PC-9 (cell line): ENCODE measurements at regions not wholly inside any gene's neighbourhood (a gene's known extent, or its start where the extent isn't known, plus 50 kb on each side); places are given as distances from the start of the nearest gene placed in this dataset.

Experiments used
- BruUV-seq: library from RNA; stranded (reverse); fragments of 400-500 nt; replicated peaks from 2 replicates; lab custom pipeline; 2021; lab: Mats Ljungman, UMichigan
- CTCF ChIA-PET: fragments of 300-600 bp; sonication (Branson Sonifier 250); formaldehyde crosslinking; loops from one replicate; lab custom pipeline; 2022; ENCODE audit warnings: antibody characterized with exemption; lab: Charles Lee
- POLR2A ChIA-PET: fragments of 300-600 bp; sonication (Branson Sonifier 250); formaldehyde crosslinking; loops from one replicate; lab custom pipeline; 2022; ENCODE audit warnings: antibody characterized with exemption; ENCODE audit not compliant: unreplicated experiment; lab: Charles Lee
- DNase-seq, 2 experiments: peaks; one replicate each; pipeline versions ENCODE4 v3.0.0 to v3.0.0-alpha.2; 2015 to 2022; ENCODE audit warnings: mixed read lengths in 1 of 2
- H2AFZ ChIP-seq: fragments of 200-600 bp; sonication (generic); 2 replicates; pipeline ENCODE4 v1.8.1; 2017; ENCODE audit warnings: antibody characterized with exemption
- H3F3A ChIP-seq: fragments of 200-600 bp; sonication (generic); 2 replicates; pipeline ENCODE4 v1.8.1; 2017; ENCODE audit warnings: antibody characterized with exemption, mild to moderate bottlenecking, low read depth; ENCODE audit not compliant: insufficient read depth
- H3K27ac ChIP-seq: fragments of 200-600 bp; sonication (generic); 2 replicates; pipeline ENCODE4 v1.6.1; 2016; ENCODE audit warnings: mixed run types
- H3K27me3 ChIP-seq: fragments of 200-600 bp; sonication (generic); 2 replicates; pipeline ENCODE4 v1.6.1; 2016; ENCODE audit warnings: low read depth, mixed run types; ENCODE audit not compliant: insufficient read depth
- H3K36me3 ChIP-seq: fragments of 200-600 bp; sonication (generic); 2 replicates; pipeline ENCODE4 v1.6.1; 2016; ENCODE audit warnings: low read depth, mixed run types
- H3K4me1 ChIP-seq: fragments of 200-600 bp; sonication (generic); replicated peaks from 2 replicates; pipeline ENCODE4 v1.6.1; 2016; ENCODE audit warnings: mixed run types; ENCODE audit not compliant: insufficient read depth
- H3K4me2 ChIP-seq: fragments of 200-600 bp; sonication (generic); 2 replicates; pipeline ENCODE4 v1.6.1; 2017; ENCODE audit warnings: mixed run types
- H3K4me3 ChIP-seq: fragments of 200-600 bp; sonication (generic); 2 replicates; pipeline ENCODE4 v1.6.1; 2016; ENCODE audit warnings: mixed run types
- H3K79me2 ChIP-seq: fragments of 200-600 bp; sonication (generic); 2 replicates; pipeline ENCODE4 v1.6.1; 2017; ENCODE audit warnings: low read depth, mixed run types
- H3K9me2 ChIP-seq: fragments of 200-600 bp; sonication (generic); 2 replicates; pipeline ENCODE4 v1.8.1; 2017; ENCODE audit warnings: mild to moderate bottlenecking; ENCODE audit not compliant: insufficient read depth
- H3K9me3 ChIP-seq: fragments of 200-600 bp; sonication (generic); 2 replicates; pipeline ENCODE4 v1.8.1; 2016; ENCODE audit warnings: low read depth; ENCODE audit not compliant: insufficient read depth
- H4K20me1 ChIP-seq: fragments of 200-600 bp; sonication (generic); 2 replicates; pipeline ENCODE4 v1.8.1; 2017; ENCODE audit not compliant: insufficient read depth
- CTCF ChIP-seq: fragments of 200-600 bp; sonication (generic); conservative IDR thresholded peaks from 2 replicates; pipeline ENCODE4 v1.6.1; 2017; ENCODE audit warnings: mixed run types, antibody characterized with exemption, mild to moderate bottlenecking, moderate library complexity
- EZH2 ChIP-seq: fragments of 200-600 bp; sonication (generic); IDR thresholded peaks from 2 replicates; pipeline ENCODE4 v1.8.0; 2017; ENCODE audit warnings: antibody characterized with exemption, low read depth
- intact Hi-C: fragments of 100-400 bp; cut with micrococcal nuclease; formaldehyde crosslinking; loops from one replicate; pipeline ENCODE4 v1.10.0; 2022; ENCODE audit not compliant: unreplicated experiment

GRCh38 chr13:40420160-40420740, 246.2 kb downstream of the FOXO1 start:
- Histone ChIP-seq H3K4me1 (no peaks in the 10 kb centered on the region), H2AFZ (no peak overlapping the region), H3K9me2 (no peaks in the 10 kb centered on the region), H3K27me3 (no peaks in the 10 kb centered on the region), H3K79me2 (no peaks in the 10 kb centered on the region), H4K20me1 (no peaks in the 10 kb centered on the region), H3K4me2 (no peak overlapping the region), H3K4me3 (no peak overlapping the region), H3K27ac (no peak overlapping the region), H3K9me3 (no peaks in the 10 kb centered on the region), H3K36me3 (no peaks in the 10 kb centered on the region), H3F3A (no peaks in the 10 kb centered on the region)
- no TSS peak for BruUV-seq
- ChIA-PET POLR2A (no interaction called here), CTCF (no interaction called here)
- intact Hi-C loops, result no loop called here
- DNase-seq, result no peak
- TF ChIP-seq CTCF, result no peak
- no peak for TF ChIP-seq EZH2

- no peak overlapping the region for H3K27ac ChIP-seq
- no TSS peak for BruUV-seq
- no peak overlapping the region for H3K4me2 ChIP-seq
- no peaks in the 10 kb centered on the region for H3K9me2 ChIP-seq
- no peaks in the 10 kb centered on the region for H4K20me1 ChIP-seq
- no peak for DNase-seq
- no peaks in the 10 kb centered on the region for H3K36me3 ChIP-seq
- TF ChIP-seq EZH2, result no peak
- TF ChIP-seq CTCF, result no peak
- no peaks in the 10 kb centered on the region for H3K27me3 ChIP-seq
- no peak overlapping the region for H2AFZ ChIP-seq
- H3K4me3 ChIP-seq, result no peak overlapping the region
- ChIA-PET CTCF (interaction anchor here (0.5 kb wide), 1 partner anchor 246 kb away, joined by 7 read pairs; no protein-coding TSS in a partner anchor), POLR2A (no interaction called here)
- no peaks in the 10 kb centered on the region for H3K4me1 ChIP-seq
- intact Hi-C loops, result no loop called here
- no peaks in the 10 kb centered on the region for H3K79me2 ChIP-seq
- no peaks in the 10 kb centered on the region for H3K9me3 ChIP-seq
- no peaks in the 10 kb centered on the region for H3F3A ChIP-seq
Measured at GRCh38 chr13:40422588-40423235, 243.7 kb downstream of the FOXO1 start.

- no peak for TF ChIP-seq EZH2
- TF ChIP-seq CTCF, result no peak
- H3K27ac ChIP-seq, result no peak overlapping the region
- no peaks in the 10 kb centered on the region for H3K36me3 ChIP-seq
- intact Hi-C loops, result no loop called here
- H4K20me1 ChIP-seq, result no peaks in the 10 kb centered on the region
- H3F3A ChIP-seq, result no peaks in the 10 kb centered on the region
- H3K4me2 ChIP-seq, result no peak overlapping the region
- H2AFZ ChIP-seq, result no peak overlapping the region
- no peaks in the 10 kb centered on the region for H3K27me3 ChIP-seq
- BruUV-seq, result no TSS peak
- H3K9me3 ChIP-seq, result no peaks in the 10 kb centered on the region
- H3K4me3 ChIP-seq, result no peak overlapping the region
- no peak for DNase-seq
- no peaks in the 10 kb centered on the region for H3K9me2 ChIP-seq
- CTCF ChIA-PET, result no interaction called here
- POLR2A ChIA-PET, result no interaction called here
- no peaks in the 10 kb centered on the region for H3K4me1 ChIP-seq
- no peaks in the 10 kb centered on the region for H3K79me2 ChIP-seq
Measured at GRCh38 chr13:40428354-40428753, 238.1 kb downstream of the FOXO1 start.
